AG04450 (cell line): ENCODE measurements at regions not wholly inside any gene's neighbourhood (a gene's known extent, or its start where the extent isn't known, plus 50 kb on each side); places are given as distances from the start of the nearest gene placed in this dataset.

Source experiments
- CTCF ChIA-PET: fragments of 300-600, 350-600 bp; formaldehyde crosslinking; extraction: SDS; loops from one replicate; lab custom pipeline; 2022; ENCODE audit warnings: antibody characterized with exemption, inconsistent platforms; lab: Charles Lee
- POLR2A ChIA-PET: fragments of 350-600 bp; formaldehyde crosslinking; extraction: SDS; loops from one replicate; lab custom pipeline; 2021; ENCODE audit warnings: antibody characterized with exemption, inconsistent platforms; lab: Yijun Ruan, JAX
- DNase-seq: peaks from one replicate; pipeline ENCODE4 v3.0.0-alpha.2; 2011; ENCODE audit warnings: low read depth, low spot score
- H3K27ac ChIP-seq: one replicate; pipeline ENCODE4 v1.5.1; 2012; ENCODE audit warnings: low read depth, low read length, control low read depth
- H3K27me3 ChIP-seq: one replicate; pipeline ENCODE4 v1.6.0; 2012; ENCODE audit warnings: low read length; ENCODE audit not compliant: control insufficient read depth, insufficient read depth
- H3K4me3 ChIP-seq: 2 replicates; pipeline ENCODE4 v1.5.1; 2011; ENCODE audit warnings: mild to moderate bottlenecking, low read depth, low read length, control low read depth
- H3K9me3 ChIP-seq: 2 replicates; pipeline ENCODE4 v1.5.1; 2012; ENCODE audit warnings: low read length; ENCODE audit not compliant: control insufficient read depth, insufficient read depth
- CTCF ChIP-seq: IDR thresholded peaks from 2 replicates; pipeline ENCODE4 v1.5.1; 2011; ENCODE audit warnings: low read depth, low read length, control low read depth, inconsistent platforms

- Histone ChIP-seq H3K9me3 (no peaks in the 10 kb centered on the region), H3K27ac (no peak overlapping the region), H3K4me3 (no peak overlapping the region), H3K27me3 (no peaks in the 10 kb centered on the region)
- DNase-seq: no peak
- POLR2A ChIA-PET: no interaction called here
- no peak for TF ChIP-seq CTCF
- CTCF ChIA-PET: no interaction called here
Measured at GRCh38 chr13:74825938-74826246, 656.1 kb downstream of the TBC1D4 start.

- DNase-seq: no peak
- no peaks in the 10 kb centered on the region for H3K27me3 ChIP-seq
- no peaks in the 10 kb centered on the region for H3K9me3 ChIP-seq
- CTCF ChIA-PET: interaction anchor here (0.7 kb wide), 1 partner anchor 32 kb away, joined by 3 read pairs; no protein-coding TSS in a partner anchor
- no peak overlapping the region for H3K4me3 ChIP-seq
- TF ChIP-seq CTCF: no peak
- H3K27ac ChIP-seq: no peak overlapping the region
- POLR2A ChIA-PET: no interaction called here
Measured at GRCh38 chr13:74825152-74825937, 656.6 kb downstream of the TBC1D4 start.

GRCh38 chr13:74820809-74821208 lies 661.2 kb downstream of the TBC1D4 start:
- no peaks in the 10 kb centered on the region for H3K9me3 ChIP-seq
- no peak overlapping the region for H3K4me3 ChIP-seq
- ChIA-PET POLR2A (no interaction called here), CTCF (no interaction called here)
- no peak for TF ChIP-seq CTCF
- H3K27ac ChIP-seq: no peak overlapping the region
- H3K27me3 ChIP-seq: no peaks in the 10 kb centered on the region
- DNase-seq: no peak

GRCh38 chr13:74819549-74819948 lies 662.4 kb downstream of the TBC1D4 start:
- DNase-seq: no peak
- ChIA-PET CTCF (no interaction called here), POLR2A (no interaction called here)
- Histone ChIP-seq H3K27ac (no peak overlapping the region), H3K4me3 (no peak overlapping the region), H3K27me3 (no peaks in the 10 kb centered on the region), H3K9me3 (no peaks in the 10 kb centered on the region)
- no peak for TF ChIP-seq CTCF

- CTCF ChIA-PET: no interaction called here
- H3K27me3 ChIP-seq: no peaks in the 10 kb centered on the region
- DNase-seq: no peak
- H3K4me3 ChIP-seq: no peak overlapping the region
- H3K9me3 ChIP-seq: no peaks in the 10 kb centered on the region
- POLR2A ChIA-PET: no interaction called here
- no peak overlapping the region for H3K27ac ChIP-seq
- TF ChIP-seq CTCF: no peak
Measured at GRCh38 chr13:74816737-74817136, 665.2 kb downstream of the TBC1D4 start.
